K562 (cell line): ENCODE measurements at regions not wholly inside any gene's neighbourhood (a gene's known extent, or its start where the extent isn't known, plus 50 kb on each side); places are given as distances from the start of the nearest gene placed in this dataset.

ENCODE experiments used
- CREB1 ChIP-seq, 2 experiments: sonication (generic) in 1 of 2; formaldehyde crosslinking in 1 of 2; IDR thresholded peaks; 2 replicates each; pipeline versions ENCODE4 v1.6.1 to v1.8.0; 2012 to 2022; ENCODE audit warnings: inconsistent platforms in 1 of 2, mild to moderate bottlenecking in 1 of 2, missing genetic modification reagents in 1 of 2, moderate library complexity in 1 of 2
- IFI16 ChIP-seq: fragments of 250-450 bp; sonication (Bioruptor Pico); IDR thresholded peaks from 2 replicates; pipeline ENCODE4 v2.1.2; 2022; ENCODE audit warnings: mild to moderate bottlenecking, inconsistent platforms
- KDM5B ChIP-seq: fragments of 200-600 bp; sonication (generic); IDR thresholded peaks from 2 replicates; pipeline ENCODE4 v1.6.1; 2012; ENCODE audit warnings: low read depth, mild to moderate bottlenecking, moderate library complexity, low read length, control low read depth, inconsistent platforms; ENCODE audit not compliant: insufficient replicate concordance
- RFX5 ChIP-seq: IDR thresholded peaks from 2 replicates; pipeline ENCODE4 v1.6.1; 2011; ENCODE audit warnings: low read depth, mild to moderate bottlenecking, improper control_type of control experiment, low read length
- ZFX ChIP-seq: sonication (generic); formaldehyde crosslinking; IDR thresholded peaks from 2 replicates; pipeline ENCODE4 v1.8.0; 2022; ENCODE audit warnings: mild to moderate bottlenecking, missing genetic modification reagents, moderate library complexity
- ZNF830 ChIP-seq: fragments of 250-450 bp; sonication (Bioruptor Pico); IDR thresholded peaks from 2 replicates; pipeline ENCODE4 v1.5.0; 2021; ENCODE audit warnings: mild to moderate bottlenecking
- TF ChIP-seq, protein P1 (sequence below): sonication (generic); formaldehyde crosslinking; IDR thresholded peaks from 2 replicates; pipeline ENCODE4 v1.5.0; 2020; ENCODE audit warnings: missing genetic modification reagents

DNA sequence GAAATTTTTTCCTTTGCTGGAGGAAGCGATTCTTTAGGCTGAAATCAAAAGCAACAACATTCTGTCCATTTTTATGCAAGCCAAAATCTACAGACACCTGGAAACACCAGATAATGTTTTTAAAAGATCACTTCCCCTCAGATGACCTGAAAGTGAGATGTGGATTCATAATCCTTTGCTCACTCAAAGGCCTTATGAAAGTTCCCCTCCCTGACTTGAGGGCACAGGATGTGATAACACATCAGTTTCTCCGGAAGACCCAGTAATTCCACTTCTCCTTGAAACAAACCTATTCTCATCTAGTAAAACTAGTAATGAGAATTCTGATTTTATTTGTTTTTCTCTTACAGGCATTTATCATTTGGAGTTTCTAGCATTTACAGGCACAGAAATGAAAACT, 218.3 kb upstream of the RND3 start:
- TF ChIP-seq KDM5B (no peak), CREB1 (IDR thresholded peaks at IDR 0.05) (no peak), CREB1 (CRISPR knock-in tag; IDR thresholded peaks at IDR 0.05) (no peak), IFI16 (no peak), ZNF830 (CRISPR knock-in tag) (no peak), ZFX (no peak), RFX5 (no peak)
- TF ChIP-seq, protein P1, sequence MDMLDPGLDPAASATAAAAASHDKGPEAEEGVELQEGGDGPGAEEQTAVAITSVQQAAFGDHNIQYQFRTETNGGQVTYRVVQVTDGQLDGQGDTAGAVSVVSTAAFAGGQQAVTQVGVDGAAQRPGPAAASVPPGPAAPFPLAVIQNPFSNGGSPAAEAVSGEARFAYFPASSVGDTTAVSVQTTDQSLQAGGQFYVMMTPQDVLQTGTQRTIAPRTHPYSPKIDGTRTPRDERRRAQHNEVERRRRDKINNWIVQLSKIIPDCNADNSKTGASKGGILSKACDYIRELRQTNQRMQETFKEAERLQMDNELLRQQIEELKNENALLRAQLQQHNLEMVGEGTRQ (CRISPR knock-in tag) = no peak
